HCT116 (cell line): ENCODE measurements at regions not wholly inside any gene's neighbourhood (a gene's known extent, or its start where the extent isn't known, plus 50 kb on each side); places are given as distances from the start of the nearest gene placed in this dataset.

Experiments
- ATAC-seq: fragments of 200-7000 bp; cut with Tn5 transposase; 2 replicates; pipeline ENCODE4 v1.9.1; 2020; ENCODE audit warnings: mild to moderate bottlenecking, moderate library complexity
- BruUV-seq: library from RNA; stranded (reverse); fragments of 400-500 nt; replicated peaks from 2 replicates; lab custom pipeline; 2021; lab: Mats Ljungman, UMichigan
- CTCF ChIA-PET: fragments of 300-600 bp; sonication (Branson Sonifier 250); formaldehyde crosslinking; loops from one replicate; lab custom pipeline; 2021; ENCODE audit warnings: antibody characterized with exemption; lab: Charles Lee
- POLR2A ChIA-PET: fragments of 300-600, 350-600 bp; sonication (Branson Sonifier 250); formaldehyde crosslinking; loops from one replicate; lab custom pipeline; 2021; ENCODE audit warnings: antibody characterized with exemption; lab: Charles Lee
- RAD21 ChIA-PET, 2 experiments: fragments of 300-600 bp; sonication (Branson Sonifier 250); formaldehyde crosslinking; loops; one replicate each; lab custom pipeline; 2023; ENCODE audit warnings: low total read pairs in 2 of 2; ENCODE audit not compliant: uncharacterized antibody in 2 of 2, unreplicated experiment in 2 of 2, low non-redundant PET in 1 of 2; lab: Charles Lee
- DNase-seq: peaks from one replicate; pipeline ENCODE4 v3.0.0-alpha.2; 2010; ENCODE audit warnings: low read depth, low spot score
- H2AFZ ChIP-seq: fragments of 200-600 bp; shearing (Covaris generic), sonication (generic); 2 replicates; pipeline ENCODE4 v1.6.1; 2017; ENCODE audit warnings: low read depth, mixed run types, mixed read lengths, antibody characterized with exemption, low read length; ENCODE audit not compliant: poor library complexity, severe bottlenecking
- H3K27ac ChIP-seq: 2 replicates; pipeline ENCODE4 v1.5.1; 2012; ENCODE audit warnings: low read depth, low read length
- H3K27me3 ChIP-seq: fragments of 200-600 bp; sonication (generic); 2 replicates; pipeline ENCODE4 v1.6.1; 2016; ENCODE audit warnings: mixed run types, low read length, mixed read lengths; ENCODE audit not compliant: insufficient read depth
- H3K36me3 ChIP-seq, 2 experiments: fragments of 200-500 bp in 1 of 2; fragments of 200-600 bp in 1 of 2; sonication (Bioruptor generic) in 1 of 2; sonication (generic) in 1 of 2; 2 replicates each; pipeline versions ENCODE4 v1.5.1 to v1.6.1; 2014 to 2016; ENCODE audit warnings: low read length in 2 of 2, inconsistent platforms in 1 of 2, mixed read lengths in 1 of 2, mixed run types in 1 of 2; ENCODE audit not compliant: insufficient read depth in 2 of 2, control insufficient read depth in 1 of 2
- H3K4me1 ChIP-seq, 2 experiments: fragments of 200-600 bp in 1 of 2; sonication (generic) in 1 of 2; 2 replicates each; pipeline versions ENCODE4 v1.5.1 to v1.6.1; 2012 to 2017; ENCODE audit warnings: low read length in 2 of 2, inconsistent platforms in 1 of 2, mild to moderate bottlenecking in 1 of 2, mixed read lengths in 1 of 2, mixed run types in 1 of 2, moderate library complexity in 1 of 2; ENCODE audit not compliant: insufficient read depth in 2 of 2, control insufficient read depth in 1 of 2
- H3K4me2 ChIP-seq: fragments of 200-600 bp; sonication (generic); 2 replicates; pipeline ENCODE4 v1.6.1; 2017; ENCODE audit warnings: mixed run types, low read length, mixed read lengths
- H3K4me3 ChIP-seq, 2 experiments: fragments of 200-600 bp in 1 of 2; sonication (generic) in 1 of 2; replicated peaks in 1 of 2; 2 replicates each; pipeline ENCODE4 v1.5.1; 2011 to 2016; ENCODE audit warnings: low read length in 2 of 2, control low read depth in 1 of 2, low read depth in 1 of 2, mild to moderate bottlenecking in 1 of 2, mixed read lengths in 1 of 2, mixed run types in 1 of 2
- H3K79me2 ChIP-seq: fragments of 200-600 bp; sonication (generic); 2 replicates; pipeline ENCODE4 v1.6.1; 2017; ENCODE audit warnings: mild to moderate bottlenecking, mixed run types, low read length, moderate library complexity, mixed read lengths; ENCODE audit not compliant: insufficient read depth
- H3K9ac ChIP-seq: fragments of 200-600 bp; sonication (generic); 2 replicates; pipeline ENCODE4 v1.6.1; 2016; ENCODE audit warnings: low read length, mixed read lengths
- H3K9me2 ChIP-seq: fragments of 200-600 bp; sonication (generic), shearing (Covaris generic); 2 replicates; pipeline ENCODE4 v1.6.1; 2017; ENCODE audit warnings: mixed run types, mild to moderate bottlenecking, moderate library complexity; ENCODE audit not compliant: insufficient read depth
- H3K9me3 ChIP-seq, 2 experiments: fragments of 200-500 bp in 1 of 2; fragments of 200-600 bp in 1 of 2; sonication (Bioruptor generic) in 1 of 2; sonication (generic) in 1 of 2; 2 replicates each; pipeline ENCODE4 v1.6.1; 2014 to 2017; ENCODE audit warnings: low read length in 2 of 2, mixed read lengths in 2 of 2, inconsistent platforms in 1 of 2, low read depth in 1 of 2, mild to moderate bottlenecking in 1 of 2, mixed run types in 1 of 2, moderate library complexity in 1 of 2; ENCODE audit not compliant: control insufficient read depth in 1 of 2, insufficient read depth in 1 of 2
- H4K20me1 ChIP-seq: fragments of 200-600 bp; sonication (generic), shearing (Covaris generic); 2 replicates; pipeline ENCODE4 v1.6.1; 2017; ENCODE audit warnings: mixed run types, mild to moderate bottlenecking, moderate library complexity; ENCODE audit not compliant: insufficient read depth
- ATF3 ChIP-seq: IDR thresholded peaks from 2 replicates; pipeline ENCODE4 v1.6.1; 2012
- CBX3 ChIP-seq: IDR thresholded peaks from 2 replicates; pipeline ENCODE4 v1.6.1; 2012; ENCODE audit warnings: low read depth
- CEBPB ChIP-seq: IDR thresholded peaks from 2 replicates; pipeline ENCODE4 v1.6.1; 2012; ENCODE audit warnings: low read depth
- CTCF ChIP-seq, 3 experiments: fragments of 200-600 bp in 1 of 3; sonication (generic) in 1 of 3; IDR thresholded peaks in 2 of 3; conservative IDR thresholded peaks in 1 of 3; 2 replicates each; pipeline ENCODE4 v1.5.1; 2012 to 2017; ENCODE audit warnings: low read depth in 2 of 3, low read length in 2 of 3, antibody characterized with exemption in 1 of 3, borderline replicate concordance in 1 of 3, control low read depth in 1 of 3, mild to moderate bottlenecking in 1 of 3, mixed read lengths in 1 of 3, mixed run types in 1 of 3, moderate library complexity in 1 of 3; ENCODE audit not compliant: insufficient read depth in 1 of 3
- EGR1 ChIP-seq: IDR thresholded peaks from 2 replicates; pipeline ENCODE4 v1.6.1; 2012; ENCODE audit warnings: low read depth
- ELF1 ChIP-seq: IDR thresholded peaks from 2 replicates; pipeline ENCODE4 v1.6.1; 2012; ENCODE audit warnings: low read depth, borderline replicate concordance
- EZH2 ChIP-seq: fragments of 200-600 bp; sonication (generic); IDR thresholded peaks from 2 replicates; pipeline ENCODE4 v1.6.1; 2017; ENCODE audit warnings: antibody characterized with exemption, mixed run types
- FOSL1 ChIP-seq: IDR thresholded peaks from 2 replicates; pipeline ENCODE4 v1.6.1; 2012; ENCODE audit warnings: low read depth
- JUND ChIP-seq: IDR thresholded peaks from 2 replicates; pipeline ENCODE4 v1.6.1; 2012
- POLR2A ChIP-seq: IDR thresholded peaks from 2 replicates; pipeline ENCODE4 v1.7.0; 2011; ENCODE audit warnings: borderline replicate concordance; ENCODE audit not compliant: insufficient read depth, insufficient read length; ENCODE audit errors: extremely low read depth
- POLR2AphosphoS5 ChIP-seq: IDR thresholded peaks from 2 replicates; pipeline ENCODE4 v1.6.1; 2011; ENCODE audit warnings: mild to moderate bottlenecking, low read depth, low read length, moderate library complexity
- RAD21 ChIP-seq: IDR thresholded peaks from 2 replicates; pipeline ENCODE4 v1.6.1; 2012; ENCODE audit warnings: low read depth, mild to moderate bottlenecking
- SIN3A ChIP-seq: IDR thresholded peaks from 2 replicates; pipeline ENCODE4 v1.6.1; 2012; ENCODE audit warnings: low read depth
- SP1 ChIP-seq: IDR thresholded peaks from 2 replicates; pipeline ENCODE4 v1.6.1; 2012; ENCODE audit warnings: low read depth
- SRF ChIP-seq: IDR thresholded peaks from 2 replicates; pipeline ENCODE4 v1.6.1; 2012; ENCODE audit warnings: low read depth
- TCF7L2 ChIP-seq: IDR thresholded peaks from 2 replicates; pipeline ENCODE4 v1.7.0; 2011; ENCODE audit warnings: borderline replicate concordance, inconsistent platforms; ENCODE audit not compliant: insufficient read depth, insufficient read length; ENCODE audit errors: extremely low read depth
- ZFX ChIP-seq: fragments of 450-650 bp; IDR thresholded peaks from 2 replicates; pipeline ENCODE4 v1.6.1; 2017
- ZNF274 ChIP-seq: fragments of 200-500 bp; sonication (Bioruptor generic); IDR thresholded peaks from 2 replicates; pipeline ENCODE4 v1.6.1; 2014; ENCODE audit warnings: mild to moderate bottlenecking, low read depth, low read length, inconsistent platforms
- intact Hi-C: fragments of 100-400 bp; cut with micrococcal nuclease; formaldehyde crosslinking; loops from 2 replicates; pipeline ENCODE4 v1.10.0; 2022
- TF ChIP-seq, protein P1 (sequence below): IDR thresholded peaks from 2 replicates; pipeline ENCODE4 v1.6.1; 2012; ENCODE audit warnings: low read depth
- TF ChIP-seq, protein P2 (sequence below): IDR thresholded peaks from 2 replicates; pipeline ENCODE4 v1.6.1; 2011; ENCODE audit warnings: mild to moderate bottlenecking, low read length, moderate library complexity; ENCODE audit not compliant: insufficient replicate concordance; ENCODE audit errors: extremely low read depth

DNA sequence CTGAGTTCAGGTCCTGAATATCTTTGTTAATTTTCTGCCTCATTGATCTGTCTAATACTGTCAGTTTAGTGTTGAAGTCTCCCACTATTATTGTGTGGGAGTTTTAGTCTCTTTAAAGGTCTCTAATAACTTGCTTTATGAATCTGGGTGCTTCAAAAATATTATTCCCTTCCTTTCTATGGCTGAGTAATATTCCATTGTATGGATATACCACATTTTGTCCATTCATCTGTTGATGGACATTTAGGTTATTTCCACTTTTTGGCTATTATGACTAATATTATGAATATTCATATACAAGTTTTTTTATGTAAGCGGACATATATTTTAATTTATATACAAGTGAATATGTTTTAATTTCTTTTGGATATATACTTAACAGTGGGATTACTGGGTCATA is 82.7 kb downstream of the SDR9C7 start:
- BruUV-seq = no TSS peak
- POLR2A ChIA-PET = no interaction called here
- DNase-seq (no peak), ATAC-seq (no peak)
- Histone ChIP-seq H2AFZ (no peak overlapping the region), H3K36me3 (no peaks in the 10 kb centered on the region), H3K27me3 (no peaks in the 10 kb centered on the region), H3K9ac (no peak overlapping the region), H3K9me2 (no peaks in the 10 kb centered on the region), H3K4me2 (no peak overlapping the region), H4K20me1 (no peaks in the 10 kb centered on the region), H3K4me1 (no peaks in the 10 kb centered on the region), H3K27ac (no peak overlapping the region), H3K9me3 (no peaks in the 10 kb centered on the region; a peak in 1 of 4 replicates), H3K4me3 (no peak overlapping the region), H3K79me2 (no peaks in the 10 kb centered on the region)
- CTCF ChIA-PET = no interaction called here
- intact Hi-C loops = no loop called here
- TF ChIP-seq ZNF274 (no peak), CTCF (IDR thresholded peaks at IDR 0.05 in 2 of 3, conservative IDR thresholded peaks at IDR 0.05 in 1 of 3; ENCODE audit: borderline replicate concordance in 1 of 3, insufficient read depth in 1 of 3, low read depth in 2 of 3, low read length in 2 of 3) (no peak), CEBPB (no peak), EGR1 (no peak), SRF (no peak), RAD21 (no peak), ELF1 (no peak), ZFX (no peak), TCF7L2 (no peak), CBX3 (no peak), FOSL1 (no peak), POLR2A (no peak), JUND (no peak), POLR2AphosphoS5 (no peak), ATF3 (no peak), SIN3A (no peak), EZH2 (no peak), SP1 (no peak)
- TF ChIP-seq, protein P1, sequence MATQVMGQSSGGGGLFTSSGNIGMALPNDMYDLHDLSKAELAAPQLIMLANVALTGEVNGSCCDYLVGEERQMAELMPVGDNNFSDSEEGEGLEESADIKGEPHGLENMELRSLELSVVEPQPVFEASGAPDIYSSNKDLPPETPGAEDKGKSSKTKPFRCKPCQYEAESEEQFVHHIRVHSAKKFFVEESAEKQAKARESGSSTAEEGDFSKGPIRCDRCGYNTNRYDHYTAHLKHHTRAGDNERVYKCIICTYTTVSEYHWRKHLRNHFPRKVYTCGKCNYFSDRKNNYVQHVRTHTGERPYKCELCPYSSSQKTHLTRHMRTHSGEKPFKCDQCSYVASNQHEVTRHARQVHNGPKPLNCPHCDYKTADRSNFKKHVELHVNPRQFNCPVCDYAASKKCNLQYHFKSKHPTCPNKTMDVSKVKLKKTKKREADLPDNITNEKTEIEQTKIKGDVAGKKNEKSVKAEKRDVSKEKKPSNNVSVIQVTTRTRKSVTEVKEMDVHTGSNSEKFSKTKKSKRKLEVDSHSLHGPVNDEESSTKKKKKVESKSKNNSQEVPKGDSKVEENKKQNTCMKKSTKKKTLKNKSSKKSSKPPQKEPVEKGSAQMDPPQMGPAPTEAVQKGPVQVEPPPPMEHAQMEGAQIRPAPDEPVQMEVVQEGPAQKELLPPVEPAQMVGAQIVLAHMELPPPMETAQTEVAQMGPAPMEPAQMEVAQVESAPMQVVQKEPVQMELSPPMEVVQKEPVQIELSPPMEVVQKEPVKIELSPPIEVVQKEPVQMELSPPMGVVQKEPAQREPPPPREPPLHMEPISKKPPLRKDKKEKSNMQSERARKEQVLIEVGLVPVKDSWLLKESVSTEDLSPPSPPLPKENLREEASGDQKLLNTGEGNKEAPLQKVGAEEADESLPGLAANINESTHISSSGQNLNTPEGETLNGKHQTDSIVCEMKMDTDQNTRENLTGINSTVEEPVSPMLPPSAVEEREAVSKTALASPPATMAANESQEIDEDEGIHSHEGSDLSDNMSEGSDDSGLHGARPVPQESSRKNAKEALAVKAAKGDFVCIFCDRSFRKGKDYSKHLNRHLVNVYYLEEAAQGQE = no peak
- TF ChIP-seq, protein P2, sequence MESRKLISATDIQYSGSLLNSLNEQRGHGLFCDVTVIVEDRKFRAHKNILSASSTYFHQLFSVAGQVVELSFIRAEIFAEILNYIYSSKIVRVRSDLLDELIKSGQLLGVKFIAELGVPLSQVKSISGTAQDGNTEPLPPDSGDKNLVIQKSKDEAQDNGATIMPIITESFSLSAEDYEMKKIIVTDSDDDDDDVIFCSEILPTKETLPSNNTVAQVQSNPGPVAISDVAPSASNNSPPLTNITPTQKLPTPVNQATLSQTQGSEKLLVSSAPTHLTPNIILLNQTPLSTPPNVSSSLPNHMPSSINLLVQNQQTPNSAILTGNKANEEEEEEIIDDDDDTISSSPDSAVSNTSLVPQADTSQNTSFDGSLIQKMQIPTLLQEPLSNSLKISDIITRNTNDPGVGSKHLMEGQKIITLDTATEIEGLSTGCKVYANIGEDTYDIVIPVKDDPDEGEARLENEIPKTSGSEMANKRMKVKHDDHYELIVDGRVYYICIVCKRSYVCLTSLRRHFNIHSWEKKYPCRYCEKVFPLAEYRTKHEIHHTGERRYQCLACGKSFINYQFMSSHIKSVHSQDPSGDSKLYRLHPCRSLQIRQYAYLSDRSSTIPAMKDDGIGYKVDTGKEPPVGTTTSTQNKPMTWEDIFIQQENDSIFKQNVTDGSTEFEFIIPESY = no peak
- RAD21 ChIA-PET = no interaction called here
